Type B pancreatic cell (in vitro differentiated cells): ENCODE measurements at regions not wholly inside any gene's neighbourhood (a gene's known extent, or its start where the extent isn't known, plus 50 kb on each side); places are given as distances from the start of the nearest gene placed in this dataset.
"Not testable (repeated sequence)": the region's sequence is repeated elsewhere in the genome, so short reads cannot be mapped to it uniquely, and the experiment has no call there.

Experiments
- DNase-seq: peaks from one replicate; pipeline ENCODE4 v3.0.0; 2021; ENCODE audit warnings: mixed read lengths; ENCODE audit not compliant: unreplicated experiment; ENCODE audit errors: extremely low spot score
- H3K27ac Mint-ChIP-seq: 2 replicates; pipeline ENCODE4 v1.8.0; 2021; ENCODE audit warnings: mild to moderate bottlenecking, mixed read lengths
- H3K27me3 Mint-ChIP-seq: 2 replicates; pipeline ENCODE4 v1.8.0; 2021; ENCODE audit warnings: mixed read lengths
- H3K36me3 Mint-ChIP-seq: 2 replicates; pipeline ENCODE4 v1.8.0; 2021; ENCODE audit warnings: mixed read lengths
- H3K4me1 Mint-ChIP-seq: one replicate; pipeline ENCODE4 v1.8.0; 2021; ENCODE audit warnings: mixed read lengths; ENCODE audit not compliant: unreplicated experiment
- H3K4me3 Mint-ChIP-seq: 2 replicates; pipeline ENCODE4 v1.8.0; 2021; ENCODE audit warnings: mild to moderate bottlenecking, mixed read lengths
- H3K9me3 Mint-ChIP-seq: 2 replicates; pipeline ENCODE4 v1.8.0; 2021; ENCODE audit warnings: mixed read lengths
- TF ChIP-seq, protein P1 (sequence below): fragments of 200-600 bp; sonication (generic); conservative IDR thresholded peaks from 2 replicates; pipeline ENCODE4 v1.5.0; 2021; ENCODE audit warnings: antibody characterized with exemption, mild to moderate bottlenecking

DNA sequence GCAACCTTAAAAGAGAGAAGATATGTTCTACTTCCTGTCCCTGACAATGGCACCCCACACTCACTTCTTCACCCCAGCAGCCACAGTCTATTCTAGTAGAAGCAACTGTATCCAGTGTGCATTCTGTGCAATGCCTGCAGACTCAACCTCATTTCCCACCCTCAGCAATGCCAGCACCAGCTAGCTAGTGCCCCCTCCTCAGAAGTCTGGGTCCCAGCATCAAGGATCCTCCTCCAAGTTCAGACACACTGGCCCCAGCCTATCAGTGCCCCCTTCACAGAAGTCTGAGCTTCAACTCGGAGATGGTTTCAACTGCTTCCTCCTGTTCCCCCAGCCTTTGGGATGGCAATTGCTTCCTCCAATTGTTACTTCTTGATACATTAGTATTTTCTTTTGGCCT lies 268.3 kb downstream of the MEX3B start:
- Mint-ChIP-seq H3K27ac (no peak overlapping the region), H3K36me3 (peaks cover 8% of the 10 kb centered on the region), H3K4me1 (peaks cover 5% of the 10 kb centered on the region), H3K4me3 (no peak overlapping the region), H3K9me3 (no peaks in the 10 kb centered on the region), H3K27me3 (no peaks in the 10 kb centered on the region)
- peak; percentile 42 for DNase-seq
- TF ChIP-seq, protein P1, sequence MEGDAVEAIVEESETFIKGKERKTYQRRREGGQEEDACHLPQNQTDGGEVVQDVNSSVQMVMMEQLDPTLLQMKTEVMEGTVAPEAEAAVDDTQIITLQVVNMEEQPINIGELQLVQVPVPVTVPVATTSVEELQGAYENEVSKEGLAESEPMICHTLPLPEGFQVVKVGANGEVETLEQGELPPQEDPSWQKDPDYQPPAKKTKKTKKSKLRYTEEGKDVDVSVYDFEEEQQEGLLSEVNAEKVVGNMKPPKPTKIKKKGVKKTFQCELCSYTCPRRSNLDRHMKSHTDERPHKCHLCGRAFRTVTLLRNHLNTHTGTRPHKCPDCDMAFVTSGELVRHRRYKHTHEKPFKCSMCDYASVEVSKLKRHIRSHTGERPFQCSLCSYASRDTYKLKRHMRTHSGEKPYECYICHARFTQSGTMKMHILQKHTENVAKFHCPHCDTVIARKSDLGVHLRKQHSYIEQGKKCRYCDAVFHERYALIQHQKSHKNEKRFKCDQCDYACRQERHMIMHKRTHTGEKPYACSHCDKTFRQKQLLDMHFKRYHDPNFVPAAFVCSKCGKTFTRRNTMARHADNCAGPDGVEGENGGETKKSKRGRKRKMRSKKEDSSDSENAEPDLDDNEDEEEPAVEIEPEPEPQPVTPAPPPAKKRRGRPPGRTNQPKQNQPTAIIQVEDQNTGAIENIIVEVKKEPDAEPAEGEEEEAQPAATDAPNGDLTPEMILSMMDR = no peak

DNA sequence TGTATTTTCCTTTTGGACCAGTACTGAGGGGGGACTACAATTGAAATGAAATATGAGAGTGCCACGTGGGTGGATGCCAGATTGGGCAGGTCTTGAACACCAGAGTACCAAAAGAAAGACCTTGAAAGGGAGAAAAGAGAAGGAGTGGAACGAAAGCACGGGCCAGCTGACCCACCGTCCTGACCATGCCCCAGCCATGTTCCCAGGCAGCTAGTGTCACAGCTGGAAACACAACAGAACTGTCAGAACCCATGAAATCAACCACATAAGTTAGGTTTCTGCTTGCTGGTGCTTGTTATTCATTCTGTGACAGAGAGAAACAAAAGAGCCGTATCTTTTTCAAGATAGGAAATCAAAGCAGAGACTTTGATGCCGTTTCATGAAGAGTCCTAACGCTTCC lies 268.8 kb downstream of the MEX3B start:
- Mint-ChIP-seq H3K4me3 (no peak overlapping the region), H3K27me3 (no peaks in the 10 kb centered on the region)

DNA sequence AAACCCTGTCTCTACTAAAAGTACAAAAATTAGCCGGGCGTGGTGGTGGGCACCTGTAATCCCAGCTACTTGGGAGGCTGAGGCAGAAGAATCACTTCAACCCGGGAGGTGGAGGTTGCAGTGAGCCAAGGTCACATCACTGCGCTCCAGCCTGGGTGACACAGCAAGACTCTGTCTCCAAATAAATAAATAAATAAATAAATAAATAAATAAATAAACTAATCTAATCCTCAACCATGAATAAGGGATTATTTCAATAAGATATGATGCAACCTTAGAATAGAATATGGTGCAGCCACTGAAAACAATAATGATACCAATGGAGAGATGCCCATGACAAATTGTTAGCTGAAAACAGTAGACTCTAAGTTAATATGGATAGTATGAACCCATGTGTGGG lies 270.0 kb downstream of the MEX3B start:
- H3K4me1 Mint-ChIP-seq, H3K27me3 Mint-ChIP-seq, H3K4me3 Mint-ChIP-seq, H3K9me3 Mint-ChIP-seq, H3K36me3 Mint-ChIP-seq, DNase-seq, H3K27ac Mint-ChIP-seq: not testable (repeated sequence)

More for the DNA sequence above, 268.8 kb downstream of the MEX3B start:
- Mint-ChIP-seq H3K4me1 (peaks cover 5% of the 10 kb centered on the region), H3K36me3 (peaks cover 6% of the 10 kb centered on the region), H3K27ac (no peak overlapping the region), H3K9me3 (no peaks in the 10 kb centered on the region)
- DNase-seq = no peak
- TF ChIP-seq, protein P1 = no peak

DNA sequence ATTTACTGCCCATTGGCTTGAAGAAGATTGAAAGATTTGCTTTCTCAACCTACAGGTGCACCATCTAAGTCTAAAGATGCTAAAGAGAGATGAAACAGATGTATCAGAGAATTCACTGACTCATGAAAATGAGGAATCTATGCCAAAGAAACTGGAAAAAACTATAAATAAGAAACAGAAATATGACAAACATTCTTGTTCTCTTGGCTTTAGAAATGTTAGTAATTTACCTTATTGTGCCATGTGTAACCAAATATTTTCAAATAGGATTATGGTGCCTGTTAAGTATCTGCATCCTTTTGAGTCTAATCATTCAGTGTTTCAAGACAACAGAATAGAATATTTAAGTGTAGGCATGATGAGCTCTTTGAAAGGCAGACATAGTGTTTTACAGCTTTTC lies 271.5 kb downstream of the MEX3B start:
- DNase-seq = no peak
- H3K4me1 Mint-ChIP-seq = peaks cover 5% of the 10 kb centered on the region
- no peaks in the 10 kb centered on the region for H3K27me3 Mint-ChIP-seq
- H3K27ac Mint-ChIP-seq = no peak overlapping the region
- H3K9me3 Mint-ChIP-seq = no peaks in the 10 kb centered on the region
- peaks cover 14% of the 10 kb centered on the region for H3K36me3 Mint-ChIP-seq
- H3K4me3 Mint-ChIP-seq = no peak overlapping the region
- TF ChIP-seq, protein P1 = no peak

DNA sequence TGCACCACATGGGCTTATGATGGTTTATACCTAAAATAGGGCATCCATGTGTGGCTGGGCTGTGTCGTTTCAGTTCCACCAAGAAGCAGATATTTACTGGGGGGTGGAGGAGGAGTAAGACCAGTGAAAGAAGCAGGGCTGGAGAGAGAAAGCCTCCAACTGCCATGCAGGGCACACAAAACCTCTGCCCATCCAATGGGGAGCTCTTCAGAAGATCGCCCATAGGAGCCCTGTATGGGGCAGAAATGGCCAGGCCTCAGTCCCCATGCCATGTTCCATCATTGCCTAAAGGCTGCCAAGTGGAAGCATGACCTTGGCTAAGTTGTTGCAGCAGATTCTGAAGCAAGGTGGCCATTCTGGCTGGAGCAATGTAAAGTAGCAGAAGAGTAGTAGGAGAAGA lies 277.0 kb downstream of the MEX3B start:
- Mint-ChIP-seq H3K27ac (no peak overlapping the region), H3K9me3 (peaks cover 4% of the 10 kb centered on the region), H3K27me3 (no peaks in the 10 kb centered on the region), H3K4me3 (no peak overlapping the region), H3K4me1 (peaks cover 5% of the 10 kb centered on the region), H3K36me3 (peaks cover 14% of the 10 kb centered on the region)
- TF ChIP-seq, protein P1 = no peak
- DNase-seq = no peak

DNA sequence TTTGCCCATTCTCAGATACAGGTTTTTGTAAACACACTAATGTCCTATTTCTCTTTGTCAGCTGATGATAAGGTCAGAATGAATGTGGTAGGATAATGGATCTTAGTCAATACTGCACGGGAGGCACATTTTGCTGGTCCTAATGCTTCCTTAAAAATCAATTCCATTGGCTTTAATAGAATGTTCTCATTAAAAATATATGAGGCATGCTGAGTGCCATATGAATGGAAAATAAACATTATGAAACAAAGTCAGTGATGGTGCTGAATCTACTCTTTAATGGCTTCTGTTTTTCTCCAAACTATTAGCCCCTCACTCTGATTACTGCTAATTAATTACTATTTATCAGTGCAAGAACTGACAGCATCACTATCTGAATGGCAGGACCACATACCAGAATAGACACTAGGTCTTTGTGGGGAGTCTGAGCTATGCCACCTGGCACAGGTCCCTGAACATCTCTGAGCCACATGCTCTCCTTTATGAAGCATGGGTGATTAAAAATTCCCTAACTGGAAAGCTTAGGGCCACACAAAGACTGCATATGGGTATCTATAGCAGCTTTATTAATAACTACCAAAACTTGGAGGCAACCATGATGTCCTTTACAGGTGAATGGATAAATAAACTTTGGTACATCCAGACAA lies 278.9 kb downstream of the MEX3B start:
- TF ChIP-seq, protein P1 = no peak
- H3K4me1 Mint-ChIP-seq = no peaks in the 10 kb centered on the region
- no peak overlapping the region for H3K4me3 Mint-ChIP-seq
- no peak for DNase-seq
- no peak overlapping the region for H3K27ac Mint-ChIP-seq
- H3K36me3 Mint-ChIP-seq = peaks cover 13% of the 10 kb centered on the region
- no peaks in the 10 kb centered on the region for H3K27me3 Mint-ChIP-seq
- peaks cover 4% of the 10 kb centered on the region for H3K9me3 Mint-ChIP-seq
